ENCODE measurements at regions not wholly inside any gene's neighbourhood (a gene's known extent, or its start where the extent isn't known, plus 50 kb on each side); places are given as distances from the start of the nearest gene placed in this dataset.

- no peak for TF ChIP-seq CTCF (IDR thresholded peaks at IDR 0.05)
- no peak for TF ChIP-seq EZH2 (IDR thresholded peaks at IDR 0.05)
Measured at GRCh38 chr10:45532480-45532879, 140.1 kb downstream of the ZFAND4 start.

All from neural progenitor cell (in vitro differentiated cells).